ENCODE measurements at regions not wholly inside any gene's neighbourhood (a gene's known extent, or its start where the extent isn't known, plus 50 kb on each side); places are given as distances from the start of the nearest gene placed in this dataset.

- Histone ChIP-seq H2BK15ac (ENCODE audit: low read depth, low read length) (no peak overlapping the region), H3K27me3 (ENCODE audit: insufficient read depth, low read length) (no peaks in the 10 kb centered on the region), H3K23ac (ENCODE audit: insufficient read length, low read depth, low read length) (no peak overlapping the region), H2AFZ (ENCODE audit: low read length) (no peak overlapping the region), H2BK5ac (ENCODE audit: insufficient read length, low read length) (no peak overlapping the region), H3T11ph (ENCODE audit: low read length) (no peak overlapping the region), H3K79me1 (ENCODE audit: insufficient read depth, low read depth, low read length, poor library complexity, severe bottlenecking) (no peaks in the 10 kb centered on the region), H2BK120ac (ENCODE audit: low read depth, low read length, poor library complexity, severe bottlenecking) (no peak overlapping the region), H2BK20ac (ENCODE audit: low read depth, low read length, poor library complexity, severe bottlenecking) (no peak overlapping the region), H4K8ac (replicated peaks; ENCODE audit: insufficient read length, low read depth, low read length) (no peak overlapping the region), H3K23me2 (ENCODE audit: insufficient read length, low read depth, low read length, poor library complexity, severe bottlenecking) (no peaks in the 10 kb centered on the region), H3K9ac (ENCODE audit: extremely low read depth, insufficient read length, low read length) (no peak overlapping the region), H3K18ac (ENCODE audit: insufficient read length, low read depth, low read length) (no peak overlapping the region), H4K20me1 (ENCODE audit: control insufficient read depth, insufficient read depth, insufficient read length) (no peaks in the 10 kb centered on the region), H4K5ac (ENCODE audit: insufficient read length, low read depth, low read length) (no peak overlapping the region), H3K4me2 (ENCODE audit: insufficient read depth, insufficient read length, low read length) (no peak overlapping the region), H2BK12ac (ENCODE audit: insufficient read length, low read depth, low read length) (no peak overlapping the region), H3K14ac (ENCODE audit: insufficient read depth, low read length) (no peak overlapping the region), H4K91ac (ENCODE audit: insufficient read length, low read depth, low read length) (no peak overlapping the region), H3K4ac (ENCODE audit: low read depth, low read length) (no peak overlapping the region), H3K27ac (ENCODE audit: insufficient read length, low read depth, low read length) (no peak overlapping the region), H3K9me3 (ENCODE audit: control insufficient read depth, low read depth, low read length) (no peaks in the 10 kb centered on the region), H3K79me2 (ENCODE audit: insufficient read depth, low read length) (no peaks in the 10 kb centered on the region), H3K4me1 (ENCODE audit: insufficient read depth, low read length) (peaks cover 2% of the 10 kb centered on the region), H2AK5ac (ENCODE audit: insufficient read length, low read length) (no peak overlapping the region), H3K56ac (ENCODE audit: insufficient read length, low read depth, low read length) (no peak overlapping the region)
- Mint-ChIP-seq H3K9me3 (no peaks in the 10 kb centered on the region), H3K36me3 (ENCODE audit: insufficient read depth in 1 of 3, low read depth in 3 of 3) (no peaks in the 10 kb centered on the region), H3K4me1 (peaks cover 48 to 50% of the 10 kb centered on the region in 2 experiments), H3K27ac (no peak overlapping the region), H3K4me3 (no peak overlapping the region), H3K27me3 (ENCODE audit: low read depth) (peaks cover 8% of the 10 kb centered on the region)
- TF ChIP-seq, protein P1, sequence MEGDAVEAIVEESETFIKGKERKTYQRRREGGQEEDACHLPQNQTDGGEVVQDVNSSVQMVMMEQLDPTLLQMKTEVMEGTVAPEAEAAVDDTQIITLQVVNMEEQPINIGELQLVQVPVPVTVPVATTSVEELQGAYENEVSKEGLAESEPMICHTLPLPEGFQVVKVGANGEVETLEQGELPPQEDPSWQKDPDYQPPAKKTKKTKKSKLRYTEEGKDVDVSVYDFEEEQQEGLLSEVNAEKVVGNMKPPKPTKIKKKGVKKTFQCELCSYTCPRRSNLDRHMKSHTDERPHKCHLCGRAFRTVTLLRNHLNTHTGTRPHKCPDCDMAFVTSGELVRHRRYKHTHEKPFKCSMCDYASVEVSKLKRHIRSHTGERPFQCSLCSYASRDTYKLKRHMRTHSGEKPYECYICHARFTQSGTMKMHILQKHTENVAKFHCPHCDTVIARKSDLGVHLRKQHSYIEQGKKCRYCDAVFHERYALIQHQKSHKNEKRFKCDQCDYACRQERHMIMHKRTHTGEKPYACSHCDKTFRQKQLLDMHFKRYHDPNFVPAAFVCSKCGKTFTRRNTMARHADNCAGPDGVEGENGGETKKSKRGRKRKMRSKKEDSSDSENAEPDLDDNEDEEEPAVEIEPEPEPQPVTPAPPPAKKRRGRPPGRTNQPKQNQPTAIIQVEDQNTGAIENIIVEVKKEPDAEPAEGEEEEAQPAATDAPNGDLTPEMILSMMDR (conservative IDR thresholded peaks at IDR 0.05), result no peak
- DNase-seq, result no peak
- no CpG with 5 or more reads among the region's 2 CpGs for WGBS (ENCODE audit: extremely low coverage, insufficient read length, low lambda C conversion rate)
Observed at GRCh38 chr10:123478116-123478515, 188.0 kb upstream of the GPR26 start.

Measured in H9 (cell line).